ENCODE measurements at regions not wholly inside any gene's neighbourhood (a gene's known extent, or its start where the extent isn't known, plus 50 kb on each side); places are given as distances from the start of the nearest gene placed in this dataset.

DNA sequence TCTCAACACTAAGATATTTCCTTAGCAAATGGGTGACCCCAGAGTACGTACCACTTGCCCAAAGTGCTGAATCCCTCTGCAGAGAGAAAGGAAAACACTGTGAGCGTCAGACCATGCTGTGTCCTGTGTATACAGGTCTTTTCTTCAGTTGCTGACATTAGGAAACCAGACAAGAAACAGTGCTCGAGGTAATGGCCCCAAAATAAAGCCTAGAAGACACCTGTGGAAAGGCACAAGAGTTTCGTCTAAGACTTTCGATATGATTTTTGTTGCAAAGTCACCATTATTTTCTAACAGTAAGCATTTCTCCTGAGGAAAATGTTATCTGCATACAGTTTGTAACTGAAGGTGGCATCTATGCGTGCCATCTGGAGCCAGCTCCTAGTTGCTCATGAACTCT, 62.0 kb upstream of the SIMC1 start:
- Histone ChIP-seq H3K9me3 (peaks cover 0 to 2% of the 10 kb centered on the region in 2 donors), H3K27ac (no peak overlapping the region), H3K4me1 (no peaks in the 10 kb centered on the region), H3K36me3 (no peaks in the 10 kb centered on the region), H3K4me3 (no peak overlapping the region), H3K27me3 (peaks cover 0 to 17% of the 10 kb centered on the region in 2 donors)
- no peak for DNase-seq
- intact Hi-C loops (cut with DNase I), result no loop called here
- TF ChIP-seq, protein P1, sequence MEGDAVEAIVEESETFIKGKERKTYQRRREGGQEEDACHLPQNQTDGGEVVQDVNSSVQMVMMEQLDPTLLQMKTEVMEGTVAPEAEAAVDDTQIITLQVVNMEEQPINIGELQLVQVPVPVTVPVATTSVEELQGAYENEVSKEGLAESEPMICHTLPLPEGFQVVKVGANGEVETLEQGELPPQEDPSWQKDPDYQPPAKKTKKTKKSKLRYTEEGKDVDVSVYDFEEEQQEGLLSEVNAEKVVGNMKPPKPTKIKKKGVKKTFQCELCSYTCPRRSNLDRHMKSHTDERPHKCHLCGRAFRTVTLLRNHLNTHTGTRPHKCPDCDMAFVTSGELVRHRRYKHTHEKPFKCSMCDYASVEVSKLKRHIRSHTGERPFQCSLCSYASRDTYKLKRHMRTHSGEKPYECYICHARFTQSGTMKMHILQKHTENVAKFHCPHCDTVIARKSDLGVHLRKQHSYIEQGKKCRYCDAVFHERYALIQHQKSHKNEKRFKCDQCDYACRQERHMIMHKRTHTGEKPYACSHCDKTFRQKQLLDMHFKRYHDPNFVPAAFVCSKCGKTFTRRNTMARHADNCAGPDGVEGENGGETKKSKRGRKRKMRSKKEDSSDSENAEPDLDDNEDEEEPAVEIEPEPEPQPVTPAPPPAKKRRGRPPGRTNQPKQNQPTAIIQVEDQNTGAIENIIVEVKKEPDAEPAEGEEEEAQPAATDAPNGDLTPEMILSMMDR (IDR thresholded peaks at IDR 0.05), result no peak
- ATAC-seq, result no peak

DNA sequence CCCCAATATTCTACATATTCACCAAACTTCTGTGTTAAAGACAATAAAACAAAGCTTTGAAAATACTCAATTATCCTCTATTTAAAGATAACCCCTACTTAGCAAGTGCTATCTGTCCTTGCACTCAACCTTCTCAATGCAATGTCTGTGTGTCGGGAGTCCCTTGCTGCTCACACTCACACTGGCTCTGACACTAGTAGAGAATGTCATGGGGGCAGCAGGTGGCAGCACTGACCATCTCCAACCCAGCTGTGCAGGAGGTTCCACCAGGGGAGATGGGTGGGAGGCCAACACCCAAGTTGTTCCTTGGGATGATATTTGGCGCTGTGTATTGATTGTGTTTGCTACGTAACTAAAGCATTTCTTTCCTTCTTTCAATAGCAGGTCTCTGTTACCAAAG, 59.4 kb upstream of the SIMC1 start:
- TF ChIP-seq, protein P1 (IDR thresholded peaks at IDR 0.05), result no peak
- ATAC-seq (no peak), DNase-seq (no peak)
- H3K4me1 ChIP-seq, result no peaks in the 10 kb centered on the region
- no peak overlapping the region for H3K27ac ChIP-seq
- peaks cover 0 to 2% of the 10 kb centered on the region in 2 donors for H3K9me3 ChIP-seq
- peaks cover 0 to 25% of the 10 kb centered on the region in 2 donors for H3K27me3 ChIP-seq
- no peaks in the 10 kb centered on the region for H3K36me3 ChIP-seq
- no peak overlapping the region for H3K4me3 ChIP-seq
- intact Hi-C loops (cut with DNase I), result no loop called here

DNA sequence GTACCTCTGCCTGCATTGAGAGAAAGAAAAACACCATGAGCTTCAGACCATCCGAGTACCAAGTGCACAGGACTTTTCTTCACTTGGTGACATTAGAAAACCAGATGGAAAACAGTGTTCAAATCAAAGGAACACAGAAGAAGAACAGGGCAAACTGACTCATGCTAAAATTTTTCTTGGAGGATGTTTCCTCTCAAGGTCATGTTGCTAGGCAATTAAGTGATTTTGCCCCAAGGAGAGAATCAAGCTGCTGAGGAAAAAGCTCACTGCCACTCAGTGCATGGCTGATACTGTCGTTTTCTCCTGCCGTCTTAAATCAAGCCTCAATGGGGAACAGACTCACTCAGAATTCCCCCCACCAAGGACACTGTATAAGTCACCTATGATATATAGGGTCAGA, 57.9 kb upstream of the SIMC1 start:
- H3K27ac ChIP-seq, result no peak overlapping the region
- no peaks in the 10 kb centered on the region for H3K4me1 ChIP-seq
- H3K36me3 ChIP-seq, result no peaks in the 10 kb centered on the region
- peaks cover 0 to 2% of the 10 kb centered on the region in 2 donors for H3K9me3 ChIP-seq
- TF ChIP-seq, protein P1 (IDR thresholded peaks at IDR 0.05), result no peak
- ATAC-seq (no peak), DNase-seq (no peak)
- no peak overlapping the region for H3K4me3 ChIP-seq
- intact Hi-C loops (cut with DNase I), result no loop called here
- peaks cover 0 to 25% of the 10 kb centered on the region in 2 donors for H3K27me3 ChIP-seq

DNA sequence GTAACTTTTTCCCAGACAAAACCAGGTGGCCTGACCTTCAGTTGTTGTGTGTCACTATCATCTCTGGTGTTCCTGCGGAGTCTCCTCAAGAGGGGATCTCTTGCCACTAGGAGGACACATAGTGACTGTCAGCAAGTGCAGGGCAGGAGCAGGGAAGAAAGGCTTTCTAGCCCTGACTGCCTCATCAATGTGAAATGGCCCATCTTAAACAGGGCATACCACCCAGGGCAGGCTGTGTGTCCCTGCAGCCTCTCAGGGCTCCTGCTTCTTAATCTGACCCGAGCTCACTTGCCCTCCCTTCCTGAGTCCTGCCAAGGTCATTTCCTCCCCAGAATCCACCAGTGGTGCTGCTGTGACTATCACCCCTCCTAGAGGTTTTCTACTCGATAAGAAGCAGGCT, 57.4 kb upstream of the SIMC1 start:
- DNase-seq, result no peak
- Histone ChIP-seq H3K27ac (no peak overlapping the region), H3K4me1 (no peaks in the 10 kb centered on the region), H3K36me3 (no peaks in the 10 kb centered on the region), H3K27me3 (peaks cover 0 to 25% of the 10 kb centered on the region in 2 donors), H3K9me3 (peaks cover 0 to 2% of the 10 kb centered on the region in 2 donors), H3K4me3 (no peak overlapping the region)
- no peak for ATAC-seq
- intact Hi-C loops (cut with DNase I), result no loop called here
- TF ChIP-seq, protein P1 (IDR thresholded peaks at IDR 0.05), result no peak

DNA sequence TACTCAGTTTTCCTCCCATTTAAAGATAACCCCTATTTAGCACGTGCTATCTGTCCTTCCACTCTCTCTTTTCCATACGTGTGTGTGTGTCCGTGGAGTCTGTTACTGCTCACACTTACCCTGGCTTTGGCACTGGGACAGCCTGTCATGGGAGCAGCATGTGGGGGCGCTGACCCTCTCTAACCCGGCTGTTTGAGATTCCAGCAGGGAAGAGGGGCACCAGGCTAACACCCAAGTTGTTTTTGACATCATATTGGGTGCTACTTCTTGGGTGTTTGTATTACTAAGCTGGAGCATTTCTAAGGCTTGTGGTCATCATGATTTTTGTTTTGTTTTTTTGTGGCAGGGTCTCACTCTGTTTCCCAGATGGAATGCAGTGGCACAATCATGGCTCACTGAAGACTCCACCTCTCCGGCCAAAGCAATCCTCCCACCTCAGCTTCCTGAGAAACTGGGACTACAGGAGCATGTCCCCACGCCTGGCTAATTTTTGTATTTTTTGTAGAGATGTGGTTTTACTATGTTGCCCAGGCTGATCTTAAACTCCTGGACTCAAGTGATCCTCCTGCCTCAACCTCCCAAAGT, 56.9 kb upstream of the SIMC1 start:
- peaks cover 0 to 2% of the 10 kb centered on the region in 2 donors for H3K9me3 ChIP-seq
- intact Hi-C loops (cut with DNase I), result no loop called here
- TF ChIP-seq, protein P1 (IDR thresholded peaks at IDR 0.05), result no peak
- no peak for DNase-seq
- H3K4me1 ChIP-seq, result no peaks in the 10 kb centered on the region
- H3K4me3 ChIP-seq, result no peak overlapping the region
- no peak overlapping the region for H3K27ac ChIP-seq
- no peaks in the 10 kb centered on the region for H3K36me3 ChIP-seq
- ATAC-seq, result no peak
- H3K27me3 ChIP-seq, result peaks cover 0 to 20% of the 10 kb centered on the region in 2 donors
